Esophagus squamous epithelium (tissue), 4 donors: ENCODE measurements at regions not wholly inside any gene's neighbourhood (a gene's known extent, or its start where the extent isn't known, plus 50 kb on each side); places are given as distances from the start of the nearest gene placed in this dataset.

Source experiments
- POLR2A ChIP-seq, 4 donors: fragments of 450-650 bp; IDR thresholded peaks; one replicate each; pipeline ENCODE4 v1.6.1; 2017; ENCODE audit warnings: antibody characterized with exemption in 4 of 4, mild to moderate bottlenecking in 4 of 4, moderate library complexity in 3 of 4
- TF ChIP-seq, protein P1 (sequence below), 6 experiments: fragments of 450-650 bp in 4 of 6; fragments of 200-600 bp in 2 of 6; sonication (generic) in 2 of 6; IDR thresholded peaks; one replicate each; pipeline ENCODE4 v1.5.1; 2016 to 2019; ENCODE audit warnings: antibody characterized with exemption in 6 of 6, mild to moderate bottlenecking in 4 of 6, moderate library complexity in 4 of 6

DNA sequence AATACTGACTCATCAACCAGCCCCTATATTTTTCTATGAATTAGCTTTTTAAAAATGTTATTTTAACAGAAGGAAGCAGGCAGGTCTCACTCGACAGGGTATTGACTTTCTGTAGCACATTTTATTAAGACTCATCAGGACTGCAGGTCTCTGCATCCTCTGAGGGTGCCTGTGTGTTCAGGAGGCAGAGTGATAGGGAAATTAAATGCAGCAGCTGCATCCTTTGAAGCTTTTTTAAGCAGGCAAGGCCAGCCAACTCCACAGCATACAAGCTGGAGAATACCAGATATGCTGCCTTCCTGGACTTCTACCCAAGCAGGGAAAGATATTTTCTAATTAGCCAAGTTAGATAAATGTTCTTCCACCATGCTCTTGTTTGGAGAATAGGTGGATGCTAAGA lies 124.9 kb downstream of the WSCD1 start:
- TF ChIP-seq, protein P1, sequence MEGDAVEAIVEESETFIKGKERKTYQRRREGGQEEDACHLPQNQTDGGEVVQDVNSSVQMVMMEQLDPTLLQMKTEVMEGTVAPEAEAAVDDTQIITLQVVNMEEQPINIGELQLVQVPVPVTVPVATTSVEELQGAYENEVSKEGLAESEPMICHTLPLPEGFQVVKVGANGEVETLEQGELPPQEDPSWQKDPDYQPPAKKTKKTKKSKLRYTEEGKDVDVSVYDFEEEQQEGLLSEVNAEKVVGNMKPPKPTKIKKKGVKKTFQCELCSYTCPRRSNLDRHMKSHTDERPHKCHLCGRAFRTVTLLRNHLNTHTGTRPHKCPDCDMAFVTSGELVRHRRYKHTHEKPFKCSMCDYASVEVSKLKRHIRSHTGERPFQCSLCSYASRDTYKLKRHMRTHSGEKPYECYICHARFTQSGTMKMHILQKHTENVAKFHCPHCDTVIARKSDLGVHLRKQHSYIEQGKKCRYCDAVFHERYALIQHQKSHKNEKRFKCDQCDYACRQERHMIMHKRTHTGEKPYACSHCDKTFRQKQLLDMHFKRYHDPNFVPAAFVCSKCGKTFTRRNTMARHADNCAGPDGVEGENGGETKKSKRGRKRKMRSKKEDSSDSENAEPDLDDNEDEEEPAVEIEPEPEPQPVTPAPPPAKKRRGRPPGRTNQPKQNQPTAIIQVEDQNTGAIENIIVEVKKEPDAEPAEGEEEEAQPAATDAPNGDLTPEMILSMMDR (IDR thresholded peaks at IDR 0.05), result no peak
- no peak for TF ChIP-seq POLR2A (IDR thresholded peaks at IDR 0.05)
